PC-3 (cell line): ENCODE measurements at regions not wholly inside any gene's neighbourhood (a gene's known extent, or its start where the extent isn't known, plus 50 kb on each side); places are given as distances from the start of the nearest gene placed in this dataset.

Source experiments
- ATAC-seq: fragments of 200-7000 bp; cut with Tn5 transposase; 2 replicates; pipeline ENCODE4 v1.9.1; 2020; ENCODE audit warnings: mild to moderate bottlenecking, moderate library complexity
- BruUV-seq: library from RNA; stranded (reverse); fragments of 400-500 nt; replicated peaks from 2 replicates; lab custom pipeline; 2021; lab: Mats Ljungman, UMichigan
- CTCF ChIA-PET: fragments of 300-600 bp; sonication (Branson Sonifier 250); formaldehyde crosslinking; loops from one replicate; lab custom pipeline; 2022; ENCODE audit warnings: antibody characterized with exemption; lab: Charles Lee
- POLR2A ChIA-PET: fragments of 300-600 bp; sonication (Branson Sonifier 250); formaldehyde crosslinking; loops from one replicate; lab custom pipeline; 2022; ENCODE audit warnings: antibody characterized with exemption; ENCODE audit not compliant: unreplicated experiment; lab: Charles Lee
- DNase-seq: peaks from one replicate; pipeline ENCODE4 v3.0.0-alpha.2; 2015
- H2AFZ ChIP-seq: fragments of 300-600 bp; sonication (generic); 2 replicates; pipeline ENCODE4 v1.6.0; 2016; ENCODE audit warnings: antibody characterized with exemption, low read length
- H3F3A ChIP-seq: fragments of 300-600 bp; sonication (generic); one replicate; pipeline ENCODE4 v1.6.0; 2017; ENCODE audit warnings: antibody characterized with exemption, low read length, control low read depth, mild to moderate bottlenecking; ENCODE audit not compliant: unreplicated experiment
- H3K27ac ChIP-seq: fragments of 300-600 bp; sonication (generic); 2 replicates; pipeline ENCODE4 v1.5.1; 2016; ENCODE audit warnings: mild to moderate bottlenecking, low read length
- H3K27me3 ChIP-seq: fragments of 300-600 bp; sonication (generic); 2 replicates; pipeline ENCODE4 v1.6.1; 2016; ENCODE audit warnings: low read length, mixed read lengths
- H3K36me3 ChIP-seq: fragments of 300-600 bp; sonication (generic); 2 replicates; pipeline ENCODE4 v1.6.1; 2016; ENCODE audit warnings: low read depth, mixed run types, low read length, mixed read lengths
- H3K4me1 ChIP-seq: fragments of 300-600 bp; sonication (generic); 2 replicates; pipeline ENCODE4 v1.5.1; 2016; ENCODE audit warnings: low read length; ENCODE audit not compliant: insufficient read depth
- H3K4me2 ChIP-seq: fragments of 300-600 bp; sonication (generic); 2 replicates; pipeline ENCODE4 v1.6.0; 2016; ENCODE audit warnings: low read length
- H3K4me3 ChIP-seq: fragments of 300-600 bp; sonication (generic); 2 replicates; pipeline ENCODE4 v1.5.1; 2016; ENCODE audit warnings: mild to moderate bottlenecking, low read length, mixed read lengths
- H3K79me2 ChIP-seq: fragments of 300-600 bp; sonication (generic); 2 replicates; pipeline ENCODE4 v1.6.1; 2017; ENCODE audit warnings: low read length, mixed read lengths
- H3K9ac ChIP-seq: fragments of 300-600 bp; sonication (generic); 2 replicates; pipeline ENCODE4 v1.6.0; 2016; ENCODE audit warnings: mild to moderate bottlenecking, low read length
- H3K9me2 ChIP-seq: fragments of 300-600 bp; sonication (generic); replicated peaks from 2 replicates; pipeline ENCODE4 v1.6.1; 2016; ENCODE audit warnings: mixed run types, low read length, mixed read lengths
- H3K9me3 ChIP-seq: fragments of 300-600 bp; sonication (generic); 2 replicates; pipeline ENCODE4 v1.6.1; 2016; ENCODE audit warnings: low read length, mixed read lengths
- H4K20me1 ChIP-seq: fragments of 300-600 bp; sonication (generic); 2 replicates; pipeline ENCODE4 v1.6.1; 2016; ENCODE audit warnings: low read length, mixed read lengths
- EZH2 ChIP-seq: fragments of 300-600 bp; sonication (generic); IDR thresholded peaks from one replicate; pipeline ENCODE4 v1.6.1; 2017; ENCODE audit warnings: antibody characterized with exemption, mild to moderate bottlenecking, low read length; ENCODE audit not compliant: unreplicated experiment
- EZH2phosphoT487 ChIP-seq: fragments of 300-600 bp; sonication (generic); IDR thresholded peaks from 2 replicates; pipeline ENCODE4 v1.6.1; 2018; ENCODE audit warnings: mild to moderate bottlenecking, antibody characterized with exemption, low read length, borderline replicate concordance
- intact Hi-C: fragments of 100-400 bp; cut with micrococcal nuclease; formaldehyde crosslinking; loops from 2 replicates; pipeline ENCODE4 v1.9.0; 2023
- TF ChIP-seq, protein P1 (sequence below): fragments of 300-600 bp; sonication (generic); conservative IDR thresholded peaks from 2 replicates; pipeline ENCODE4 v1.5.1; 2017; ENCODE audit warnings: antibody characterized with exemption, low read depth, mild to moderate bottlenecking, low read length

DNA sequence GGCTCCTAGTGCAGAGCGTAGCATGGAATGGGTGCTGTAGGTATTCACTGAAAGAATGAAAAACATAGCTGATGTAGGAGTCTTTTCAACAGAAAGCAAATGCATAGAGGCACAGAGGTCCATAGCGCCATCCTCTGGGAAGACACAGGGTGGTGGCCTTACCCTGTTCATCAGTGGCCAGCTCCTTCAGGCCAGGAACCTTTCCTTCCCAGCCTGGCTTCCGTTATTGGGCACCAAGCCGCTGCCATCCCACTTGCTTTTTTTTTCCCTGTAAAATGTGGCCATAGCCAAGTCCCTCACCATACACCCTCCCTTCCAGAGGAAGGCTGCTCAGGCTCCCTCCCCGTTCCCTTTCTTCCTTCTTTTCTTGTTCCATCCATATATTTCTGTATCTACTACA, 118.1 kb downstream of the ZNF621 start:
- no peaks in the 10 kb centered on the region for H3K4me1 ChIP-seq
- H3K27me3 ChIP-seq: peaks cover 22% of the 10 kb centered on the region
- no peaks in the 10 kb centered on the region for H3K36me3 ChIP-seq
- H3K27ac ChIP-seq: no peak overlapping the region
- TF ChIP-seq, protein P1, sequence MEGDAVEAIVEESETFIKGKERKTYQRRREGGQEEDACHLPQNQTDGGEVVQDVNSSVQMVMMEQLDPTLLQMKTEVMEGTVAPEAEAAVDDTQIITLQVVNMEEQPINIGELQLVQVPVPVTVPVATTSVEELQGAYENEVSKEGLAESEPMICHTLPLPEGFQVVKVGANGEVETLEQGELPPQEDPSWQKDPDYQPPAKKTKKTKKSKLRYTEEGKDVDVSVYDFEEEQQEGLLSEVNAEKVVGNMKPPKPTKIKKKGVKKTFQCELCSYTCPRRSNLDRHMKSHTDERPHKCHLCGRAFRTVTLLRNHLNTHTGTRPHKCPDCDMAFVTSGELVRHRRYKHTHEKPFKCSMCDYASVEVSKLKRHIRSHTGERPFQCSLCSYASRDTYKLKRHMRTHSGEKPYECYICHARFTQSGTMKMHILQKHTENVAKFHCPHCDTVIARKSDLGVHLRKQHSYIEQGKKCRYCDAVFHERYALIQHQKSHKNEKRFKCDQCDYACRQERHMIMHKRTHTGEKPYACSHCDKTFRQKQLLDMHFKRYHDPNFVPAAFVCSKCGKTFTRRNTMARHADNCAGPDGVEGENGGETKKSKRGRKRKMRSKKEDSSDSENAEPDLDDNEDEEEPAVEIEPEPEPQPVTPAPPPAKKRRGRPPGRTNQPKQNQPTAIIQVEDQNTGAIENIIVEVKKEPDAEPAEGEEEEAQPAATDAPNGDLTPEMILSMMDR: no peak
- TF ChIP-seq EZH2: no peak
- no peak for TF ChIP-seq EZH2phosphoT487
- no peaks in the 10 kb centered on the region for H3F3A ChIP-seq
- no peak overlapping the region for H2AFZ ChIP-seq
- POLR2A ChIA-PET: no interaction called here
- no peak overlapping the region for H3K9ac ChIP-seq
- intact Hi-C loops: no loop called here
- no peaks in the 10 kb centered on the region for H4K20me1 ChIP-seq
- CTCF ChIA-PET: no interaction called here
- no peak overlapping the region for H3K4me3 ChIP-seq
- no TSS peak for BruUV-seq
- no peak for ATAC-seq
- no peaks in the 10 kb centered on the region for H3K9me3 ChIP-seq
- no peaks in the 10 kb centered on the region for H3K9me2 ChIP-seq
- no peak for DNase-seq
- no peaks in the 10 kb centered on the region for H3K79me2 ChIP-seq
- no peak overlapping the region for H3K4me2 ChIP-seq

DNA sequence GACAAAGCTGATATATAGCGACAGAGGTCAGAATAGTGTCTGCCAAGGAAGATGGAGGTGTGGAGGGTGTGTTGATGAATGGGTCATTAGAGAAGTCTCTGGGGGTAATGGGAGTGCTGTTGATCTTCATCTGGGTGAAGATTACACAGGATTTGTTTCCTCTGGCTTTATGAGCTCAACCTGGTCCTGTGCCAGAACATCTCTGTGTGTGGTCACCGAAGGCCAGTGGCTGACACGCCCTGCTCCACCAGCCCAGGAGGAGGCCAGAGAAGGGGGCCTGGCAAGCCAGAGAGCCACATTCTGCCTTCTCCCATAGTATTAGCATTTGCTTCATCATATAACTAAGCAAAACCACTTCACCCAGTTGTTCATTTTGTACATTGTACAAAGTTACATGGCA, 121.1 kb downstream of the ZNF621 start:
- ATAC-seq (no peak), DNase-seq (peak; percentile 15)
- TF ChIP-seq EZH2 (no peak), EZH2phosphoT487 (no peak)
- TF ChIP-seq, protein P1: no peak
- ChIA-PET CTCF (no interaction called here), POLR2A (interaction anchor here (0.5 kb wide), 1 partner anchor 213 kb away, joined by 3 read pairs; no protein-coding TSS in a partner anchor)
- Histone ChIP-seq H3K4me1 (no peaks in the 10 kb centered on the region), H3K36me3 (no peaks in the 10 kb centered on the region), H3K79me2 (no peaks in the 10 kb centered on the region), H3K9me2 (no peaks in the 10 kb centered on the region), H3K27ac (no peak overlapping the region), H3K4me2 (no peak overlapping the region), H3K9ac (no peak overlapping the region), H4K20me1 (no peaks in the 10 kb centered on the region), H3K4me3 (no peak overlapping the region), H3F3A (no peaks in the 10 kb centered on the region), H3K27me3 (peaks cover 22% of the 10 kb centered on the region), H3K9me3 (0 out of 2 replicates have a peak, but pooled peaks cover 5% of the 10 kb centered on the region), H2AFZ (no peak overlapping the region)
- BruUV-seq: no TSS peak
- intact Hi-C loops: no loop called here

DNA sequence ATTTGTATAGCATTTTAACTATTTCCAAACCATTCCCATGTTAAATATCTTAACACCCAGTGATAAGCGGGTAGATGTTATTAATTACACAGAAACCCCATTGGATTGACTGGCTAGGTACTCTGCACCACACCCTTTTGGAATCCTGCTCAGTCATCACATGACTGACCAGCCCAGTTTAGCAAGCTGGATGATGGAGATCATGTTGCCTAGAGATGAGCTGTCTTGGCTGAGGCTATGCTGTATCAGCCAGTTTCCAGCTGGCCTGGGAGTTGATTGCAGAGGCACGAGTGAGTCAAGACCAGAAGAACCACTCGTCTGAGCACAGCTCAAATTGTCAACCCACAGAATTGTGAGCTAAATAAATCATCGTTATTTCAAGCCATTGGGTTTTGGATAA, 124.6 kb downstream of the ZNF621 start:
- Histone ChIP-seq H3K9me3 (0 out of 2 replicates have a peak, but pooled peaks cover 5% of the 10 kb centered on the region), H3K4me1 (no peaks in the 10 kb centered on the region), H3K9me2 (no peaks in the 10 kb centered on the region), H3F3A (no peaks in the 10 kb centered on the region), H3K27ac (no peak overlapping the region), H3K36me3 (no peaks in the 10 kb centered on the region), H3K9ac (no peak overlapping the region), H3K79me2 (no peaks in the 10 kb centered on the region), H4K20me1 (no peaks in the 10 kb centered on the region), H3K4me2 (no peak overlapping the region), H3K27me3 (peaks cover 18% of the 10 kb centered on the region; the same call in 1 of the 2 replicates), H2AFZ (no peak overlapping the region), H3K4me3 (no peak overlapping the region)
- POLR2A ChIA-PET: no interaction called here
- intact Hi-C loops: no loop called here
- TF ChIP-seq EZH2 (no peak), EZH2phosphoT487 (no peak)
- TF ChIP-seq, protein P1: no peak
- BruUV-seq: no TSS peak
- DNase-seq (peak; percentile 29), ATAC-seq (no peak)
- CTCF ChIA-PET: no interaction called here
